NCI-H128 (cell line): ENCODE measurements at regions not wholly inside any gene's neighbourhood (a gene's known extent, or its start where the extent isn't known, plus 50 kb on each side); places are given as distances from the start of the nearest gene placed in this dataset.

Experiments
- DNase-seq: peaks from one replicate; lab custom pipeline; 2025; ENCODE audit not compliant: unreplicated experiment; lab: John Stamatoyannopoulos, UW

DNA sequence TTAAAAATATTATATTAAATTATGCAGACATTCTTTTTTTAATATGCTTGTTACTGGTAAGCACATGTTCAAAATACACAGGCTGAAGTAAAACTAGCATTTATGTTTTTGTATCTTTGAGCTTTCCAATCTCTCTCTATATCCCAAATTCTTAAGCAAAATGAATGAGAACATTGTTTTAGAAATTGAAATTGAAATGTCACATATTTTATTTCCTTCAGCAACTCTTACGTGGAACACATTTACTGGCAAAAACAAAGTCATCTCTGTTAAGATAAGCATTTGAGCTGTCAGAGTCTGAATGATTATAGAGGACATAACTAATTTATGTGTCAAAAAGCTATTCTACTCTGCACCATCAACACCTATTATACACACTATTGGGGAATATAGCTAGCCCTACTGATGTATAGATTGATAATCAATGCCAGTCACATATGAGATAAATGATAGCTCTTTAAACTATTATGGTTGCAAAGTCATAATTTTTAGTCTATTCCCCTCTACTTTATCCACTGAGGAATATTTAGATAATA lies 535.4 kb upstream of the BCHE start:
- no peak for DNase-seq

- DNase-seq = no peak
These were observed 530.8 kb upstream of the BCHE start for GRCh38 chr3:166367947-166368533.

DNA sequence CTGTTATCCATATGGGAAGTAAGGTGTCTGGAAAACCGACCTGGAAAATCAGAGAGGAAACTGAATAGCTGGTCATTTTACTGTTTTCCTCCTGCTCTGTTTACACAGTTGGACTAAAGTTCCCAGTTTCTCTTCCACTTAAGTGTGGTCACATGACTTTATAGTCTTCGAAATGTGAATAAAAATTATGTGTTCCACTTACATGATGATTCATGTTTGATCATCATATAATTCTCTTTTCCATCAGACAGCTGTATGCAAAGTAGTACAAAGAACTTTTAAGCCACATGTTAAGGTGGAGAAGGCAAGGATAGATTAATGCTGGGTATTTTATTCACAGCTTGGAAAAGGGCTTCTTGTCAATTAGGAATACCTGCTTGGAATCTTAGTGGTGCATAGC lies 525.5 kb upstream of the BCHE start:
- no peak for DNase-seq

DNA sequence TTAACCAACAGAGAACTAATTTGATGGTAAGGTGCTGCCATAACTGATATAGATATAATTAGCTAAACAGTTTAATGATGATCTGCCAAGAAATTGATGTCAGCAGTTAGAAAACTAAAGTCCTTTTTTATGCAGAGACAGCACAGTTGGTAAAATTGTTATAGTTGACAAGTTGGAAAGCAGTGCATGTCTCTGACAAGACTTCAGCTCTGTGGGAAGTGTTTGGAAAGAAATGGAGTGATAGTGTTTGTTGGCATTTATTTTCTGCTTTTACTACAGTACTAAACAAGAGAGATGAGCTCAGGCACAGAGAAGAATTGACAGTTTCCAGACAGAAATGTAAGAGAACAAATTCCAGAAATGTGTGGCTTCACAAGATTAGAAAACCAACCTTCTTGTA lies 523.5 kb upstream of the BCHE start:
- DNase-seq = no peak

DNA sequence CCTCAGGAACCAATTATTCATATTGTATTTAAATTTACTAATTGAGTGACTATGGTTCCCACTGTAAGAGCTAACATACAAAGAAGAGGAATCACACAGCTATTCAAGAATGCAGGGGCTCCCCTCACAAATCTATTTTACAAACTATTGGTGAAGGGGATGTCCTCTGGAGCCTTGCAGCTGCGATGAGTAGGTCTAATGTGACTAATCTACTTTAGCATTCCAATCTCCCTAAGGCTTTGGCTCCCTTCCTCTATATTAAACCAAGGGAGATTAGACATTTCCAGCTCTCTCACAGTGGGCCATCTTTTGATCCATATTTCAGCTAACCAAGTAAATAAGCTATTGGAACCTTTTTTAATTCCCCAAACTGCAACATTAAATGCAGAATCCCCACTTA lies 514.2 kb upstream of the BCHE start:
- no peak for DNase-seq

DNA sequence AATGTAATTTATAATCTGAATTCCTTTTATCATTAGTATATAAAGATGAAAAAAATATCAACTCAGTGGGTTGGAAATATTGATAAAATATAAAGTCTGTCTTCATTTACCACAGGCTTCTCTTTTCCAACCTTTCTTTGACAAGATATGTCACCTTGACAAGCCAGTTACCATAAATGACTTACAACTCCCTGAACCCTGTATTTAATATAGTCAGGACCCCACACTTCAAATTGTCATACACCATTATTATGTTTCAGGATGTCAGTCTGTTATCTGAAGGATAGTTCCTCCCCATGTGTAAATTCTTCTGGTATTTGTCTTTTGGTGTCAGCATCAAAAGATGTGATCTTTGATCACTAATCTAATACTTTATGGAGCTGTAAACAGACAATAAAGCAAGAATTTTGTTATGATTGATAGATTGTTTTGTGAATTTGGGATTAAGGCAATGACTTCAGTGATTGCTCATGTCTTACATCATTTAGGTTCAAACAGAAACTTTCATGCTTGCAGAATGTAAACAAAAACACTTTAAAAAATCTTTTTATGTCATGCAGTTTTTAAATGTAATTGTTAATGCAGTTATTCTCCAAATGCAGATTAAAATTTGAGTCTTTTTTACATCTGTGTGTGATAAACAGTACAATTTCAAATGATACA lies 503.5 kb upstream of the BCHE start:
- DNase-seq = no peak

DNA sequence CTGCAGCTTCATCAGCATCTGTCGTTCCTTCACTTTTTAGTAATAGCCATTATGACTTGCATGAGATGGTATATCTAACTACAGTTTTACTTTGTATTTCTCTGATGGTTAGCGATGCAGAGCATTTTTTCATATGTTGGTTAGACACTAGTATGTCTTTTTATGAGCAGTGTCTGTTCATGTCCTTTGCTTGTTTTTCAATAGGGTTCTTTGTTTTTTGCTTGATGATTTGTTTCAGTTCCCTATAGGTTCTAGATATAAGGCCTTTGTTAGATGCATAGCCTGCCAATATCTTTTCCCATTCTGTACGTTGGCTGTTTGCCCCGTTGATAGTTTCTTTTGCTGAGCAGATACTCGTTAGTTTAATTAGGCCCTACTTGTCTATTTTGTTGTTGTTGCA lies 487.2 kb upstream of the BCHE start:
- DNase-seq = no peak

- DNase-seq = no peak
These were observed 485.2 kb upstream of the BCHE start for GRCh38 chr3:166322391-166322790.

DNA sequence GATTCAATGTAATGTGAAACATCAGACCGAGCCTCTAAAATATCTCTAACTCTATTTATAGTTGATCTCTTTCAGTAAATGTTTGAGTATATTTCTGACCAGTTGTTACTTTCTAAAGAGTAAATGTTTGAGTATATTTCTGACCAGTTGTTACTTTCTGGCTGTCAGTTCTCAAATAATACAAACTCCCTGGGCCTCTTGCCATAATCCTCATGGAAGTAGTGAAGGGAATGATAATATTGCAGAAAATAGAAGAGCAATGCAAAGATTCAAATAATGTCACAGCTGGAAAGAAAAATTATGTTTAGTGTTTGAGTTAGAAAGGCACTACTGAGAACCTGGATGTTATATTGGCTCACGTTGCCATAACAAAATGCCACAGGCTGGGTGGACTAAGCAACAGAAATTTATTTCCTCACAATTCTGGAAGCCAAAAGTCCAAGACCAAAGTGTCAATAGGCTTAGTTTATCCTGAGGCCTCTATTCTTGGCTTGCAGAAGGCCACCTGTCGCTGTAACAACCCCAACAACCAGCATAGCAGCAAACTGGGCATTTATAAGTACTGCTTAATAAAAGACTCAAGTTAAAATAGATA lies 470.6 kb upstream of the BCHE start:
- DNase-seq = no peak

- DNase-seq = no peak
These were observed 467.4 kb upstream of the BCHE start for GRCh38 chr3:166304584-166304983.

GRCh38 chr3:166303681-166304080 lies 466.5 kb upstream of the BCHE start:
- DNase-seq = no peak

DNA sequence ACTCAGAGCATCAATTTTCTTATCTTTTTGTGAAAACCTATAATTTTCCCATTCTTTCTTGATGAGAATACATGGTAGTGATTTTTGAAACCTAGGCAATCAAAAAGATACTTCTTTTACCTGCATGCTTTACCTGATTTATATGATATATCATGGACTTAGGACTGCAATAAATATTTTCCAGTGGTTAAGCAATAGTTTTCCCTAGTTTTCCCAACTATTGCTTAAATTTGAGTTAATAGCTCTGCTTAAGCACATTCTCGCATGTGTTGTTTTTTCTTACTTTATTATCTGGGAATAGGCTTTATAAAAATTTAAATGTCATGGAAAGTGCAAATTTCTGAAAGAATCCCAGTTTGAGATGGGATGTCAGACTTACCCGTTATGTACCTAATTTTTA lies 465.1 kb upstream of the BCHE start:
- DNase-seq = no peak

GRCh38 chr3:166296179-166296783 lies 459.1 kb upstream of the BCHE start:
- DNase-seq = no peak

DNA sequence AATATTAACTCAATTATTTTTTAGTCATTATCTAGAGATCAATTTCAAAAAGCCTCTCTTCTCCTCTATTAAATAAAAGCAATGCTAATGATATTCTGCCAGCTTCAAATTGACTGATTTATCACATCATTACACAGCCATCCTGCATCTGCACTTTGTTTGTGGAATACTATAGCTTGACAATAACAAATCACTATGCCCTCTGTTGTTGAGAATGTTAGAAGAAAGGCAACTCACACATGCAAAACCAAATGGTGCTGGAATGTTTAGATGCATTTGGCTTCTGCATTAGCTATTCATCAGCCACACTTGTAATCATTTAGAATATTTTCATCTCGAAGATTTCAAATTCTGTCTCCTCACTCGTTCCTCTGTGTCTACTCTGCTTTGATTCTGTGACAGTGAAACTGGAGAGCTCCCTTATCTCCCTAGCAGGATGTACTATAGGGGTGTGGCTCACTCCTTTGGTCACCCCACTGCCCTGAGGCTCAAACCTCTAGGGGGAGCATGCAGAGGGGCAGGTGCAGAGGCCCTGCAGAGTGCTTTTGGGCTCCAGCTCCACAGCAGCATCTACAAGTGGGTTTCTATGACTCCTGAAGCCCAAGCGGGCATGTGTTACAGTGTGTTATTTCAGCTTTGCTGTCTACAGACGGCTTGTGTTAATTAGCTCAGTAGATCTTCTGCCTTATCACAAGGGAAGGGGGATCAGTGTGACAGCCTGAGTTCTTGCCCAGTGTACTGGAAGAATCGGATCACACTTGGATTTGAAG lies 454.1 kb upstream of the BCHE start:
- DNase-seq = no peak

GRCh38 chr3:166285001-166285400 lies 447.8 kb upstream of the BCHE start:
- DNase-seq = no peak

GRCh38 chr3:166283840-166284239 lies 446.6 kb upstream of the BCHE start:
- DNase-seq = no peak

DNA sequence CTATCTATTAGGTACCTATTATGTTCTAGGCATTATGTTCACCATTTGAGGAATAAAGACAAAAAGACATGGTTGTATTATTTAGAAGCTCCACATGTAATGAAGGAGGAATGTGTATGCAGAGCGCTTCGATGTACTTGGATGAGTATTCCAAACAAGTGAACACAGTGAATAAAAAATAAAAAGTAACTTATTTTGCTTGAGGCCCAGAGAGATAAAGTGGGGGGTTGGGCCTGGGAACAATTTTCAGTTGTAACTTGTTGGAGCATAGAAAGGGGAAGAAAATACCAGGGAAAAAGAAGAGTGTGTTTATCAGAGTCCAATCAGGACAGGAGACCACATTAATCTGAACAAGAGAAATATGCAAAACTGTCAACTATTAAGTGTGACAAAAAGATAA lies 445.7 kb upstream of the BCHE start:
- DNase-seq = no peak

- no peak for DNase-seq
These were observed 442.4 kb upstream of the BCHE start for GRCh38 chr3:166279636-166280035.

- no peak for DNase-seq
These were observed 437.8 kb upstream of the BCHE start for GRCh38 chr3:166275024-166275390.

DNA sequence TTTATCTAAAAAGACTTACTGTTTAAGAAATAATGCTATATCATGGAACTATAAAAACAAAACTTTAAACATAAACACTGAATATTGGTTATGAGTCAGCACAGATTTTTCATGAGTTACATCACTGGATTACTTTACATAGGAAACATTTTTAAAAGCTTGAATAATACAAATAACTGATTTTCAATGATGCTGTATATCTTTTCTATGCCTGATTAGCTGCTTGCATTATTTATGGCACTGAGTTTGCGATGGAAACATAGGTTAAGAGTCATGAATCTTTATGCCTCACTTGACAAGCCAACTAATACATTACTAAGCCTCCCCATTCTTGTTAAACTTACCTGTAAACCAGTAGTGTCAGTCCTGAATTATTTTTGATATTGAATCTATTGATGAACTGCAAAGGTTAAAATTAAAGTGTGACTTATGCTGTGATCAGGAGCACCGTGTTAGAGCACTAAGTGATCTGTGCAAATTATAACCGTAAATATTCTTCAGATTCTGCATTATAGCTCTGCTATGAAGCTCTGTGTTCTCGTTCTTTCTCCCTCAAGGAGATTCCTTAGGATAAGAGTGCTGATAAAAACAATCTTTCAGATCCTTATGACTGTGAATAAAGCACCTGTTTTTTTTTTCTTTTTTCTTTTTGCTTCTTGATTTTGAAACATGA lies 437.3 kb upstream of the BCHE start:
- no peak for DNase-seq

GRCh38 chr3:166270429-166270828 lies 433.2 kb upstream of the BCHE start:
- DNase-seq = no peak
